K562 (cell line): ENCODE measurements at regions not wholly inside any gene's neighbourhood (a gene's known extent, or its start where the extent isn't known, plus 50 kb on each side); places are given as distances from the start of the nearest gene placed in this dataset.

Experiments
- ATAC-seq: fragments of 200-7000 bp; cut with Tn5 transposase; 3 replicates; pipeline ENCODE4 v1.9.1; 2020; ENCODE audit warnings: moderate library complexity
- BruUV-seq: library from RNA; stranded (reverse); fragments of 400-500 nt; replicated peaks from 2 replicates; lab custom pipeline; 2021; lab: Mats Ljungman, UMichigan
- CTCF ChIA-PET: fragments of 300-600 bp; formaldehyde crosslinking; extraction: SDS; loops from one replicate; lab custom pipeline; 2021; ENCODE audit warnings: low intra/inter-chr PET ratio; lab: Yijun Ruan, JAX
- POLR2A ChIA-PET: fragments of 300-600, 350-650 bp; sonication (Branson Sonifier 250); formaldehyde crosslinking; extraction: SDS; loops from one replicate; lab custom pipeline; 2021; ENCODE audit warnings: antibody characterized with exemption, inconsistent platforms; lab: Yijun Ruan, JAX
- DNase-seq, 4 experiments: peaks; one replicate each; pipeline versions ENCODE4 v3.0.0 to v3.0.0-alpha.2; 2011 to 2018; ENCODE audit warnings: low spot score in 3 of 4, mixed read lengths in 3 of 4; ENCODE audit errors: extremely low read depth in 1 of 4
- FAIRE-seq: peaks from 2 replicates; lab custom pipeline; 2011; peaks lifted over from hg19 to GRCh38; lab: Jason Lieb, UNC
- H2AFZ ChIP-seq: 2 replicates; pipeline ENCODE4 v1.6.0; 2011; ENCODE audit warnings: low read depth, low read length, control low read depth, inconsistent platforms
- H3K27ac ChIP-seq: fragments of 200-600 bp; 3 replicates; pipeline ENCODE4 v1.8.0; 2011; ENCODE audit warnings: low read depth, mild to moderate bottlenecking, control low read depth, inconsistent platforms, low read length, moderate library complexity, mixed read lengths; ENCODE audit errors: extremely low read depth
- H3K27me3 ChIP-seq, 2 experiments: fragments of 300-600 bp in 1 of 2; 2 replicates in 1 of 2; 3 replicates in 1 of 2; pipeline versions ENCODE4 v1.6.0 to v1.8.0; 2011; ENCODE audit warnings: inconsistent platforms in 2 of 2, low read length in 2 of 2, mild to moderate bottlenecking in 1 of 2, mixed read lengths in 1 of 2, moderate library complexity in 1 of 2; ENCODE audit not compliant: control insufficient read depth in 2 of 2, insufficient read depth in 2 of 2
- H3K36me3 ChIP-seq: fragments of 300-600 bp; 3 replicates; pipeline ENCODE4 v1.8.0; 2011; ENCODE audit warnings: mild to moderate bottlenecking, low read length, inconsistent platforms; ENCODE audit not compliant: control insufficient read depth, insufficient read depth
- H3K4me1 ChIP-seq, 2 experiments: fragments of 200-600 bp in 1 of 2; replicated peaks in 1 of 2; 2 replicates in 1 of 2; 3 replicates in 1 of 2; pipeline versions ENCODE4 v1.5.1 to v1.8.0; 2011; ENCODE audit warnings: inconsistent platforms in 2 of 2, low read length in 2 of 2, mild to moderate bottlenecking in 1 of 2, mixed read lengths in 1 of 2, moderate library complexity in 1 of 2; ENCODE audit not compliant: control insufficient read depth in 2 of 2, insufficient read depth in 2 of 2
- H3K4me2 ChIP-seq: 2 replicates; pipeline ENCODE4 v1.6.1; 2011; ENCODE audit warnings: low read length, control low read depth, inconsistent platforms, mixed read lengths; ENCODE audit not compliant: insufficient read depth
- H3K4me3 ChIP-seq: fragments of 200-600 bp; sonication (generic), shearing (Covaris generic); 2 replicates; pipeline ENCODE4 v1.5.1; 2016; ENCODE audit warnings: control low read depth, inconsistent platforms
- H3K79me2 ChIP-seq: fragments of 200-600 bp; 3 replicates; pipeline ENCODE4 v1.8.0; 2011; ENCODE audit warnings: low read length, inconsistent platforms; ENCODE audit not compliant: control insufficient read depth, insufficient read depth
- H3K9ac ChIP-seq, 2 experiments: 2 replicates each; pipeline versions ENCODE4 v1.6.0 to v1.6.1; 2011; ENCODE audit warnings: low read depth in 2 of 2, low read length in 2 of 2, control low read depth in 1 of 2, inconsistent platforms in 1 of 2, mild to moderate bottlenecking in 1 of 2, mixed read lengths in 1 of 2; ENCODE audit not compliant: insufficient read depth in 1 of 2
- H3K9me1 ChIP-seq: one replicate; pipeline ENCODE4 v1.6.0; 2011; ENCODE audit warnings: inconsistent platforms, mild to moderate bottlenecking, low read length, moderate library complexity; ENCODE audit not compliant: control insufficient read depth, insufficient read depth
- H3K9me3 ChIP-seq: replicated peaks from 2 replicates; pipeline ENCODE4 v1.5.1; 2011; ENCODE audit warnings: low read depth, low read length, inconsistent platforms; ENCODE audit not compliant: control insufficient read depth, insufficient read depth
- H4K20me1 ChIP-seq: replicated peaks from 2 replicates; pipeline ENCODE4 v1.6.1; 2011; ENCODE audit warnings: low read length, inconsistent platforms, mixed read lengths; ENCODE audit not compliant: control insufficient read depth, insufficient read depth
- CTBP1 ChIP-seq: fragments of 450-650 bp; IDR thresholded peaks from 2 replicates; pipeline ENCODE4 v1.6.1; 2016; ENCODE audit warnings: borderline replicate concordance
- MAZ ChIP-seq, 2 experiments: fragments of 450-650 bp in 1 of 2; sonication (generic) in 1 of 2; formaldehyde crosslinking; IDR thresholded peaks in 1 of 2; conservative IDR thresholded peaks in 1 of 2; 2 replicates each; pipeline versions ENCODE4 v1.4.0 to v1.5.0; 2020; ENCODE audit warnings: mild to moderate bottlenecking in 1 of 2, missing genetic modification reagents in 1 of 2
- MCM3 ChIP-seq: fragments of 450-650 bp; IDR thresholded peaks from 2 replicates; pipeline ENCODE4 v1.6.1; 2016
- MTF1 ChIP-seq: fragments of 250-450 bp; sonication (Bioruptor Pico); IDR thresholded peaks from 2 replicates; pipeline ENCODE4 v1.9.0; 2021; ENCODE audit warnings: moderate library complexity, mild to moderate bottlenecking, inconsistent platforms, borderline replicate concordance
- POLR2B ChIP-seq: fragments of 450-650 bp; IDR thresholded peaks from 2 replicates; pipeline ENCODE4 v1.6.1; 2018; ENCODE audit warnings: low read depth; ENCODE audit not compliant: partially characterized antibody
- TCF7 ChIP-seq: sonication (generic); IDR thresholded peaks from 2 replicates; pipeline ENCODE4 v1.6.1; 2016; ENCODE audit warnings: antibody characterized with exemption, borderline replicate concordance
- TOE1 ChIP-seq, 2 experiments: fragments of 450-650 bp in 1 of 2; sonication (generic) in 1 of 2; formaldehyde crosslinking in 1 of 2; IDR thresholded peaks; 2 replicates each; pipeline versions ENCODE4 v1.7.1 to v1.8.0; 2016 to 2022; ENCODE audit warnings: borderline replicate concordance in 2 of 2, mild to moderate bottlenecking in 2 of 2, antibody characterized with exemption in 1 of 2, inconsistent platforms in 1 of 2, low read depth in 1 of 2, missing genetic modification reagents in 1 of 2, moderate library complexity in 1 of 2
- YY1 ChIP-seq, 3 experiments: IDR thresholded peaks; 2 replicates each; pipeline ENCODE4 v1.6.1; 2011; ENCODE audit warnings: low read length in 2 of 3, mild to moderate bottlenecking in 2 of 3, moderate library complexity in 2 of 3, borderline replicate concordance in 1 of 3, control low read depth in 1 of 3, low read depth in 1 of 3; ENCODE audit not compliant: insufficient read depth in 3 of 3, insufficient replicate concordance in 2 of 3, control insufficient read depth in 1 of 3, insufficient read length in 1 of 3; ENCODE audit errors: extremely low read depth in 1 of 3
- ZNF830 ChIP-seq: fragments of 250-450 bp; sonication (Bioruptor Pico); IDR thresholded peaks from 2 replicates; pipeline ENCODE4 v1.5.0; 2021; ENCODE audit warnings: mild to moderate bottlenecking
- WGBS: fragments of 100-300 bp; shearing (Covaris generic); methylation state at CpG from one replicate; pipeline ENCODE4 v1.1.6; 2016; ENCODE audit warnings: low coverage, mixed read lengths; ENCODE audit not compliant: insufficient coverage; ENCODE audit errors: missing lambda C conversion rate; 5-methylcytosine and 5-hydroxymethylcytosine counted together
- in situ Hi-C: fragments of 300-500 bp; cut with MboI; formaldehyde crosslinking; loops from 4 replicates; pipeline ENCODE4 v1.15.0; 2018; ENCODE audit warnings: inconsistent platforms, mixed read lengths
- intact Hi-C: fragments of 100-400 bp; cut with micrococcal nuclease; formaldehyde crosslinking; loops from 2 replicates; pipeline ENCODE4 v1.14.2; 2022
- TF ChIP-seq, protein P1 (sequence below): sonication (generic); formaldehyde crosslinking; IDR thresholded peaks from 2 replicates; pipeline ENCODE4 v1.8.0; 2023; ENCODE audit warnings: mild to moderate bottlenecking, missing genetic modification reagents

DNA sequence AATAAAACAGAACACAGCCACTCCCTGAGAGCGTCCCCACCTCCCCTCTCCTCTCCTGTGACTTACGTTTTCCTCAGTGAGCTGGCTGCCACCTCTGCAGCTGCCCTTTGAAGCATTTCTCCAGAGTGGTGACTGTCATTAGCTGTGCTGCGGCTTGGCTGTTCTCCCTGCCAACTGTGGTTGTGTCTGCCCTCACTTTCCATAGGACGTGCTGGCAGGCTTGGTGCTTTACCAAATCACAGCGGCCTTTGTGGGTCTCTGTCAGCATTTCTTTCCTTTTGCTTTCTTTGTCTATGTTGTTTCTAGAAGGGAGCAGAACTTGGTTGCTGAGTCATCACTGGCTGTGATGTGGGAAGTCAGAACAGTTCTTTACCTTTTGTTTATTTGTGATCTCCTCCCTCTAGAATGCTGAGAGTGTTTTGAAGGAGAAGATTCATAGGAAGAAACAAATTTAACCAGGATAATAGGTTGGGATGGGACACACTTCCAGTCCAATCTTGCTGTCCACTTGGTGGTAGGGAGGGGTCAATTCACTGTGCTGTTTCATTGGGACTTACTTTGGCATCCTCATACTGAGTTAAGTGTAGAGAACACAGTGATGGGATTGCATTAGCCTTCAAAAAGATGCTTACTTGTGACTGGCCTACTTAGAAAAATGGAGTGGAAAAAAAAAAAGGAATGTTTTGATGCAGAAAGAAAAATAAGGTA lies 88.2 kb downstream of the TMX1 start (continued):
- TF ChIP-seq YY1 (IDR thresholded peaks at IDR 0.05; ENCODE audit: borderline replicate concordance in 1 of 3, control insufficient read depth in 1 of 3, extremely low read depth in 1 of 3, insufficient read depth in 3 of 3, insufficient read length in 1 of 3, insufficient replicate concordance in 2 of 3, low read depth in 1 of 3, low read length in 2 of 3) (no peak), TCF7 (no peak)
- TF ChIP-seq, protein P1, sequence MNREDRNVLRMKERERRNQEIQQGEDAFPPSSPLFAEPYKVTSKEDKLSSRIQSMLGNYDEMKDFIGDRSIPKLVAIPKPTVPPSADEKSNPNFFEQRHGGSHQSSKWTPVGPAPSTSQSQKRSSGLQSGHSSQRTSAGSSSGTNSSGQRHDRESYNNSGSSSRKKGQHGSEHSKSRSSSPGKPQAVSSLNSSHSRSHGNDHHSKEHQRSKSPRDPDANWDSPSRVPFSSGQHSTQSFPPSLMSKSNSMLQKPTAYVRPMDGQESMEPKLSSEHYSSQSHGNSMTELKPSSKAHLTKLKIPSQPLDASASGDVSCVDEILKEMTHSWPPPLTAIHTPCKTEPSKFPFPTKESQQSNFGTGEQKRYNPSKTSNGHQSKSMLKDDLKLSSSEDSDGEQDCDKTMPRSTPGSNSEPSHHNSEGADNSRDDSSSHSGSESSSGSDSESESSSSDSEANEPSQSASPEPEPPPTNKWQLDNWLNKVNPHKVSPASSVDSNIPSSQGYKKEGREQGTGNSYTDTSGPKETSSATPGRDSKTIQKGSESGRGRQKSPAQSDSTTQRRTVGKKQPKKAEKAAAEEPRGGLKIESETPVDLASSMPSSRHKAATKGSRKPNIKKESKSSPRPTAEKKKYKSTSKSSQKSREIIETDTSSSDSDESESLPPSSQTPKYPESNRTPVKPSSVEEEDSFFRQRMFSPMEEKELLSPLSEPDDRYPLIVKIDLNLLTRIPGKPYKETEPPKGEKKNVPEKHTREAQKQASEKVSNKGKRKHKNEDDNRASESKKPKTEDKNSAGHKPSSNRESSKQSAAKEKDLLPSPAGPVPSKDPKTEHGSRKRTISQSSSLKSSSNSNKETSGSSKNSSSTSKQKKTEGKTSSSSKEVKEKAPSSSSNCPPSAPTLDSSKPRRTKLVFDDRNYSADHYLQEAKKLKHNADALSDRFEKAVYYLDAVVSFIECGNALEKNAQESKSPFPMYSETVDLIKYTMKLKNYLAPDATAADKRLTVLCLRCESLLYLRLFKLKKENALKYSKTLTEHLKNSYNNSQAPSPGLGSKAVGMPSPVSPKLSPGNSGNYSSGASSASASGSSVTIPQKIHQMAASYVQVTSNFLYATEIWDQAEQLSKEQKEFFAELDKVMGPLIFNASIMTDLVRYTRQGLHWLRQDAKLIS (CRISPR knock-in tag) = no peak

DNA sequence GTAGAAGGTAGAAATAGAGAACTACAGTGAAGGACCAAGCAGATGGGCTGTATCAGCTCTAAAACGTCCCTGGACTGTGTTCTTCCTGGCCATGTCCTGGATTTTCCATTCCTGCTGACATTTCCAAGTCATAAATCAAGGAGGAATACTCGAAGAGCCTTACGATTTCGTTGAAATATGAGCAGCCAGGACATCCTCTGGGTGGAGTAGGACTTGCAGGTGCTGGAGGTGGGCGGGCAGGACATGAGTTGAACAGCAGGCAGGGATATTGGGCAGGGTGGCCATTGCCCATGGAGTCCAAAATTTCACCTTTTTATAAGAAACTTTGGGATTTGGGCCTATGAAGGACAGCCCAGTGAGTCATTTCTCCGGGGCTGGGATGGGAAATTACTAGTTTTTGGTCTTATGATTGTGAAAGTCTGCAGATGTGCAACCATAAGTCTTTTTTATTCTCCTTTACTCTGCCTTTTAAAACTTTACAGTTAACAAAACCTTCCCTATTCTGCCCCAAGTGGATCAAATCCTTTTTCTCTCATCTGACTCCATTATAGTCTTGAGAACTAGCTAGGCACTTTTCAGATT lies 88.8 kb downstream of the TMX1 start:
- WGBS = 4% methylated on average over 5 of the region's 6 CpGs
- Histone ChIP-seq H3K9ac (no peak overlapping the region), H3K4me3 (no peak overlapping the region), H3K27me3 (no peaks in the 10 kb centered on the region), H2AFZ (no peak overlapping the region), H3K9me1 (no peaks in the 10 kb centered on the region), H3K27ac (no peak overlapping the region), H3K4me1 (no peaks in the 10 kb centered on the region), H3K79me2 (no peaks in the 10 kb centered on the region), H3K9me3 (no peaks in the 10 kb centered on the region), H3K36me3 (no peaks in the 10 kb centered on the region), H3K4me2 (no peak overlapping the region), H4K20me1 (no peaks in the 10 kb centered on the region)
- no peak for ATAC-seq
- intact Hi-C loops = no loop called here
- in situ Hi-C loops = no loop called here
- CTCF ChIA-PET = no interaction called here
- no peak for DNase-seq
- BruUV-seq = no TSS peak
- no peak for FAIRE-seq
- POLR2A ChIA-PET = no interaction called here
- TF ChIP-seq CTBP1 (no peak), MAZ (CRISPR knock-in tag; conservative IDR thresholded peaks at IDR 0.05 in 1 of 2, IDR thresholded peaks at IDR 0.05 in 1 of 2) (no peak), TOE1 (IDR thresholded peaks at IDR 0.05; ENCODE audit: borderline replicate concordance) (no peak), TOE1 (CRISPR knock-in tag; IDR thresholded peaks at IDR 0.05; ENCODE audit: borderline replicate concordance, low read depth) (no peak), POLR2B (no peak), MTF1 (no peak), ZNF830 (CRISPR knock-in tag) (no peak), MCM3 (no peak)
